Muscle layer of duodenum (tissue), 2 donors: ENCODE measurements at regions not wholly inside any gene's neighbourhood (a gene's known extent, or its start where the extent isn't known, plus 50 kb on each side); places are given as distances from the start of the nearest gene placed in this dataset.

Experiments used
- H3K27ac ChIP-seq: one replicate; pipeline ENCODE4 v1.7.0; 2013; ENCODE audit warnings: mild to moderate bottlenecking, low read length
- H3K27me3 ChIP-seq: one replicate; pipeline ENCODE4 v1.7.0; 2013; ENCODE audit warnings: low read depth, mild to moderate bottlenecking, control low read depth, low read length
- H3K36me3 ChIP-seq, 2 donors: one replicate each; pipeline ENCODE4 v1.7.0; 2013; ENCODE audit warnings: low read length in 2 of 2, control low read depth in 1 of 2, mild to moderate bottlenecking in 1 of 2; ENCODE audit not compliant: insufficient read depth in 2 of 2, control insufficient read depth in 1 of 2
- H3K4me1 ChIP-seq, 2 donors: one replicate each; pipeline ENCODE4 v1.7.0; 2013; ENCODE audit warnings: low read length in 2 of 2, mild to moderate bottlenecking in 2 of 2, control low read depth in 1 of 2, moderate library complexity in 1 of 2; ENCODE audit not compliant: insufficient read depth in 2 of 2, control insufficient read depth in 1 of 2
- H3K4me3 ChIP-seq, 2 donors: one replicate each; pipeline ENCODE4 v1.7.0; 2013; ENCODE audit warnings: low read length in 2 of 2, low read depth in 1 of 2, mild to moderate bottlenecking in 1 of 2
- H3K9me3 ChIP-seq, 2 donors: one replicate each; pipeline ENCODE4 v1.7.0; 2013; ENCODE audit warnings: low read length in 2 of 2, control low read depth in 1 of 2, mild to moderate bottlenecking in 1 of 2; ENCODE audit not compliant: control insufficient read depth in 1 of 2
- donor health status: healthy.

DNA sequence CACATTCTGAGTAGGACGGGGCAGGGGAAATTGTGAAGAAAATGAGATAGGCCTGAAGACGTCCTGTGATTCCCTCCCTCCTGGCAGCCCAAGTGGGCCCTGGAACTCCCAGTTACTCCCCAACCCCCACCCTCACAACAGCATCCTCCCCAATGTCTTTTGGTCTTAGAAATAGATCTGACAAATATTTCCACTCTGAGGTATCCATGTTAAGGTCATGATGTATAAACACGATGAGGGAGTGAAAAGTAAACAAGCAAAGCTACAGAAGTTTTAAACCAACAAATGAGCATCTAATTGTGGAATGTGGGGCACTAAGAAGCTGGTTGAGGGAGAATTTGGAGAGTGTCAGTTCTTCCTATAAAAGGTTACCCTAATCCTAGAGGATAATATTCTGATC is 103.7 kb upstream of the AADACL2 start:
- Histone ChIP-seq H3K9me3 (no peaks in the 10 kb centered on the region), H3K27me3 (no peaks in the 10 kb centered on the region), H3K4me1 (no peaks in the 10 kb centered on the region), H3K36me3 (no peaks in the 10 kb centered on the region), H3K27ac (no peak overlapping the region), H3K4me3 (no peak overlapping the region)

DNA sequence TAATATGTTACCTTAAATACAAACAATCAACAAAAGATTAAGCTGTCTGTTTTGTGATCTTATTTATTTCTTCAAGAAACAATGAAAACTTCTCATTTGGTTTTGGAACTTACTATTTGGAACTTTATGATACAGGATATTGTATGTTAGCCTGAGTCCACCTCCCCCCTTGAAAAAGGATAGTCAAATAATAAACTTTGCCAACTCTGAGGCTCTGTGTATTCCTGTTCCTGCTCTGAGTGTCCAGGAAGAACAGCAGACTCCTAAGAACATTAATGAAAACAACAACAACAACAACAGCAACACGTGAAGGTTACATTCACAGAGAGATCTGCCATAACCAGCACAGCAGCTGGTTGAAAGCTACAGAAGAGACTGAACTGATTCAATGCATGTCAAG is 108.1 kb upstream of the AADACL2 start:
- H3K27me3 ChIP-seq, result no peaks in the 10 kb centered on the region
- H3K27ac ChIP-seq, result no peak overlapping the region
- no peak overlapping the region for H3K4me3 ChIP-seq
- no peaks in the 10 kb centered on the region for H3K36me3 ChIP-seq
- H3K4me1 ChIP-seq, result no peaks in the 10 kb centered on the region
- no peaks in the 10 kb centered on the region for H3K9me3 ChIP-seq

DNA sequence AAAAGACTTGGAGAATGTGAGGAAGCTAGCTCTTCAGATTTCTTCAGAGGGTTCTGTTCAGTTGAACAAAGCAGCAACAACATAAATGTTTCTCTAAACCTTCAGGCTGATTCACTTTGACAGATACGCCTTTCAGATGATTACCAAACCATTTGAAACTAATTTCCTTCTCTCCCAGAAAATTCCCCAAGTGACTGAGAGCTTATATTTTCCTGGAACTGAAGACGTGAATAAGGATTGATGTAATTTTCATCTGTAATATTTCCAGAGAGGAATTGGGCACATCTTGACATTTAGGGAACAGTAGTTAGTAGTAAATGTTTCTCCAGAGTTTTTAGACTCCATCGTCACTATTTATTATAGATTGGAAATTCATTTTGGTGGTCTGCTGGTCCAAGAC is 108.6 kb upstream of the AADACL2 start:
- Histone ChIP-seq H3K27me3 (no peaks in the 10 kb centered on the region), H3K4me1 (no peaks in the 10 kb centered on the region), H3K27ac (no peak overlapping the region), H3K36me3 (no peaks in the 10 kb centered on the region), H3K4me3 (no peak overlapping the region), H3K9me3 (no peaks in the 10 kb centered on the region)

DNA sequence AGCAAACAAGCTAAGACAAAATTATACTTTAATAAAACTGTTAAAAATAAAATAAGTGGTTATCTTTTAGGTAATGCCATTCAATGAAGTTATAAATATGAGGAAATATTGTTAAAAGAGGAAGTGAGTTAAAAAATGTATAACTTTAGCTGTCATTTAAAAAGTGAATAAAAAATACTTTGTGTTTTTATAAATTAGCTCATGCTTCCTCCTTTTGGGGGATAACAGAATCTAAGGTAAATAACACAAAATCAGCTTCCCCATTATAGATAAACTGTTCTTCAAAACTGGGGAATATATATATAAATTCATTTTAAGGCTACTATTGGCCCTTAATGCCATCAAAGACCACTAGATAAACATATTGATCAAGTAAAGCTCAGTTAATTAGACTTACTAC is 113.7 kb upstream of the AADACL2 start:
- no peaks in the 10 kb centered on the region for H3K4me1 ChIP-seq
- no peaks in the 10 kb centered on the region for H3K9me3 ChIP-seq
- no peaks in the 10 kb centered on the region for H3K36me3 ChIP-seq
- no peak overlapping the region for H3K4me3 ChIP-seq
- H3K27me3 ChIP-seq, result no peaks in the 10 kb centered on the region
- H3K27ac ChIP-seq, result no peak overlapping the region

DNA sequence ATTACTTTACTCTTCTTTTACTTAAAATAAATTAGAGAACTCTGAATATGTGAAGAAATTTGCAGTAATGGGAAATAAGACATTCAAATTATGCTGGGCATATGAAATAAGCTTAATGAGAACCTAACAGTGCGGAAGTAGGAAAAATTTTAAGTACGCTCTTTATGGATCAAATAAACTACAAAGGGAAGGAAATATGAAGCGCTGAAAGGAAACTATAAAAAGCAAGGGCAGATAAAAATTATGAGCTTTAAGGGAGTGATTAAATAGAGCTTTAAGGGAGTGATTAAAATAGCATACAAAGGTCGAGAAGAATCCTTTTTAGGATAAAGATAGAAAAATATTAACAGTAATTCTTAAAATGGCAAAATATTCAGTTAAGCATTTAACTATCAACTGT is 118.3 kb upstream of the AADACL2 start:
- Histone ChIP-seq H3K9me3 (peaks cover 0 to 3% of the 10 kb centered on the region in 2 donors), H3K27me3 (no peaks in the 10 kb centered on the region), H3K4me1 (no peaks in the 10 kb centered on the region), H3K36me3 (no peaks in the 10 kb centered on the region), H3K4me3 (no peak overlapping the region), H3K27ac (no peak overlapping the region)

DNA sequence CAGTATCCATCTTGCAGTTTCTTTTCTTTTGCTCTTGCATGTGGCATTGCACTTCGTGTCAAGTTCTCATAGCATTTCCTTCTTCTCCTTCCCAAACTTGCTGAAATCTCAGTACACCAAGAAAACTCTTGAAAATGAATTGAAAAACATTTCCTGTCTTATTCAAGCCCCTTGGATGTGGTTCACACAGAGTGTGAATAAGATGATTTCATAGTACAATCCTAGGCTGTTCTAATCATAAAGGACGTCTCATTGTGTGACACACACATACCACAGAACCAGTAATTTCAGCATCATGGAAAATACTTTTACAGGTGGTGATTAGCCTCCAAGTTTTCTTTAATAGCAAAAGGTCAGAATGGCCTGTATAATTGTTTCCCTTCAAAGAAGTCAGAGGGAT is 121.6 kb upstream of the AADACL2 start:
- Histone ChIP-seq H3K9me3 (peaks cover 0 to 4% of the 10 kb centered on the region in 2 donors), H3K27me3 (no peaks in the 10 kb centered on the region), H3K27ac (no peak overlapping the region), H3K36me3 (no peaks in the 10 kb centered on the region), H3K4me3 (no peak overlapping the region), H3K4me1 (no peaks in the 10 kb centered on the region)

DNA sequence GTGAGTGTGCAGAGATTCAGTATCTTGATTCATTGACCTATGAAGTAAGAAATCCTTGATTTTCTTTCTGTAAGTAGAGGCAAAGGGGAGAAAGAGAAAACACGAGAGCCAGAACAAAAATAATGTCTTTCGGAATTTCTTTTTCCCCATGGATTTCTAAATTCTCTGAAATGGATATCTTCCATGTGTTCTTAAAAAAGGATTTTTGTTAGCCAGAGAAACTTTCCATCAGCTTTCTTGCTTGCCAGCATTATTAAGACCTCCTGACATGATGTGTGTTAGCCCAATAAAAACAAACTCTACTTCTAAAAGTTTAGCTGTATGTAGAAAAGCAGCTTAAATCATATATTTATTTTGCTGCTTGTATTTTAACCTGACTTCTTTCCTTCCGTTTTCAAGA is 122.3 kb upstream of the AADACL2 start:
- H3K27ac ChIP-seq, result no peak overlapping the region
- H3K4me1 ChIP-seq, result no peaks in the 10 kb centered on the region
- no peak overlapping the region for H3K4me3 ChIP-seq
- H3K27me3 ChIP-seq, result no peaks in the 10 kb centered on the region
- no peaks in the 10 kb centered on the region for H3K36me3 ChIP-seq
- peaks cover 0 to 4% of the 10 kb centered on the region in 2 donors for H3K9me3 ChIP-seq

DNA sequence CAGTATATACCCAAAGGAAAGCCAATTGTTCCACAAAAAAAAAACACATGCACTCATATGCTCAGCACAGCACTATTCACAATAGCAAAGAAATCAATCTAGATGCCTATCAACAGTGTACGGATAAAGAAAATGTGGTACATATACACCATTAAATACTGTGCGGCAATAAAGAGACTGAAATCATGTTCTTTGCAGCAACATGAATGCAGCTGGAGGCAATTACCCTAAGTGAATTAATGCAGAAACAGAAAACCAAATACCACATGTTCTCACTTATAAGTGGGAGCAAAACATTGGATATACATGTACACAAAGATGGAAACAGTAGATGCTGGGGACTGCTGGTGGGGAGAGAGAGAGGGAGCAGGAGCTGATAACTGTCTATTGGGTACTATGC is 124.2 kb upstream of the AADACL2 start:
- no peak overlapping the region for H3K27ac ChIP-seq
- peaks cover 0 to 4% of the 10 kb centered on the region in 2 donors for H3K9me3 ChIP-seq
- H3K4me1 ChIP-seq, result no peaks in the 10 kb centered on the region
- no peak overlapping the region for H3K4me3 ChIP-seq
- no peaks in the 10 kb centered on the region for H3K36me3 ChIP-seq
- no peaks in the 10 kb centered on the region for H3K27me3 ChIP-seq

DNA sequence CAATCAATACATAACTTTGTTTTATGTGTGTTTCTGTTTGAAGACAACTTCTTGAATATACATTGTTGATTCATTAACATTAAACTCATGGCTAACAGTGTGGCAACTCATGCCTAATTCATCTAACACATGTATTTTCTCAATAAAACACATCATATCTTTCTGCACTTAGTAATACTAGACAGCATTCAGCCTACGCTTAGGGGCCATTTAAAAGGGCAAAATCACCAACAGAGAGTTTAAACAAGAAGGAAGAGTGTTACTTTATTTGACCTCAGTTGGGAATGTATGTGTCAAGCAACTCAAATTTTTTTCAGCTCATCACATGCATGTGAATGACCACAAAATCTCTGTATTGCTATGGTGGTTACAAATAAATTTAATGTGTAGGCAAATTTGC is 128.8 kb upstream of the AADACL2 start:
- Histone ChIP-seq H3K27ac (no peak overlapping the region), H3K36me3 (no peaks in the 10 kb centered on the region), H3K27me3 (no peaks in the 10 kb centered on the region), H3K4me1 (no peaks in the 10 kb centered on the region), H3K4me3 (no peak overlapping the region), H3K9me3 (no peaks in the 10 kb centered on the region)

DNA sequence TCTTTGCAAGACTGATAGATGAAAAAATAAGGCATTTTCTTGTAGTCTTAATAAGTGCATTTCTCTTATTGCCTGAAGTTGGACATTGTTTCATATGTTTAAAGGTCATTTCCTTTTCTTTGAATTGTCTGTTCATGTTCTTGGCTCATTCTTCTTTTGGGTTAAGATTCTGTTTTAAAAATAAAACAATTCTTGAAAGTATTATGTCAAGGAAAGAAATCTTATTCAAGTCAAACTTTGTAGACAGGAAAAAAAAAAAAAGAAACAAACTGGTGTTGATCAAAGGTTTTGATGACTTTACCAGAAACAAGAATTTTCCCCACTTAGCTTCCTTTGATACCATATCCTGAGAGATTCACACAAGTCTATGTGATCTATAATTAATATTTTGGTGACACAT is 132.9 kb upstream of the AADACL2 start:
- Histone ChIP-seq H3K36me3 (no peaks in the 10 kb centered on the region), H3K27ac (no peak overlapping the region), H3K4me1 (no peaks in the 10 kb centered on the region), H3K9me3 (no peaks in the 10 kb centered on the region), H3K27me3 (no peaks in the 10 kb centered on the region), H3K4me3 (no peak overlapping the region)

DNA sequence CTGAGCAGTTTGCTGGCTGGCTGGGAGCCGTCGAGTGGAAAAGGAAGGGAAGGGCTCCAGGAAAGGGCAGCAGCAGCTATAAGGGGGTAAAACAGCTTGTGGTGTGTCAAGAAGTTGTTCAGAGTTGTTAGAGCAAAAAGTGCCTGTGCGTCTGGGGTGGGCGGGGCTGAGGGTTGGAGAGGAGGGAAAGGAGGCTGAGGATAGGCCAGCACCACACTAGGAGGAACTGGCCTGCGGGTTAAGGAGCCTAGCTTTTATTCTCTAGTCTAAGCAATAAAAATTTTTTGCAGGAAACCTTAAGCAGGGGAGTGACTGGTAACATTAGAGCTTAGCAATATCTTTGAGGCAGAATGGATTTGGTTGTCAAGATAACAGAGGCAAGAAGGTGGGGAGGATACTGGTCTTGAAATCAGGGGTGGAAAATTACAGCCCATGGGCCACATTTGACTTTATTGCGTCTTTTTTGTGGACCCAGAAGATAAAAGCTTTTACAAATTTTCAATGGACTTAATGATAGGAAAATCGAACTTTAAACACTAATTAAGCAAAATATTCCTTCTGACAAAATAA is 134.5 kb upstream of the AADACL2 start:
- H3K36me3 ChIP-seq, result no peaks in the 10 kb centered on the region
- H3K4me1 ChIP-seq, result no peaks in the 10 kb centered on the region
- no peak overlapping the region for H3K4me3 ChIP-seq
- H3K9me3 ChIP-seq, result no peaks in the 10 kb centered on the region
- H3K27me3 ChIP-seq, result no peaks in the 10 kb centered on the region
- H3K27ac ChIP-seq, result no peak overlapping the region

DNA sequence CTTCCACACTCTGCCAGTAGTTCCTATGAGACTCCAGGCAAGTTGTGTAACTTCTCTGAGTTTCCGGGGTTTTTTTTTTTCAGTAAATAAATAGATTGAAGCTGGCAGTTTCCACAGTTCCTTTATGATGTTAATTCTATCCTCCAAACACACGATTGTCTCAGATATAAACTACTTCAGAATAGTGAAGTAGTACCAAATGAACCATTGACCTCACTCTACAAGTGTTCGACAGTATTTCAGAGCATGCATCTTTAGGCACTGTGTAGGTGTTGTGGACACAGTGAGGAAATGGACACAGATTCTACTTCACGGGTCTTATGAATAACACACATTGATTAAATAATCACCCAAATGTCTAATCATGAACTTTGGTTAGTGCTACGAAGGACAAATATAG is 136.1 kb upstream of the IGSF10 start:
- Histone ChIP-seq H3K4me3 (no peak overlapping the region), H3K36me3 (no peaks in the 10 kb centered on the region), H3K9me3 (no peaks in the 10 kb centered on the region), H3K27ac (no peak overlapping the region), H3K27me3 (no peaks in the 10 kb centered on the region), H3K4me1 (no peaks in the 10 kb centered on the region)
